Neural progenitor cell (in vitro differentiated cells): ENCODE measurements at regions not wholly inside any gene's neighbourhood (a gene's known extent, or its start where the extent isn't known, plus 50 kb on each side); places are given as distances from the start of the nearest gene placed in this dataset.

Experiments
- CTCF ChIP-seq: fragments of 200-600 bp; sonication (generic); IDR thresholded peaks from 2 replicates; pipeline ENCODE4 v1.5.1; 2017; ENCODE audit warnings: antibody characterized with exemption, mild to moderate bottlenecking
- EZH2 ChIP-seq: fragments of 200-600 bp; sonication (generic); IDR thresholded peaks from 2 replicates; pipeline ENCODE4 v1.6.1; 2017; ENCODE audit warnings: antibody characterized with exemption, mild to moderate bottlenecking, moderate library complexity
- EZH2phosphoT487 ChIP-seq: fragments of 200-600 bp; sonication (generic); IDR thresholded peaks from 2 replicates; pipeline ENCODE4 v1.6.1; 2017; ENCODE audit warnings: antibody characterized with exemption

GRCh38 chr1:116242741-116243140 lies 130.3 kb upstream of the ATP1A1 start:
- no peak for TF ChIP-seq CTCF
- TF ChIP-seq EZH2phosphoT487 = no peak
- no peak for TF ChIP-seq EZH2
